Panc1 (cell line): ENCODE measurements at regions not wholly inside any gene's neighbourhood (a gene's known extent, or its start where the extent isn't known, plus 50 kb on each side); places are given as distances from the start of the nearest gene placed in this dataset.

Experiments
- CTCF ChIP-seq: fragments of 450-650 bp; IDR thresholded peaks from 2 replicates; pipeline ENCODE4 v1.5.1; 2017; ENCODE audit warnings: mild to moderate bottlenecking
- POLR2AphosphoS5 ChIP-seq: IDR thresholded peaks from 2 replicates; pipeline ENCODE4 v1.6.1; 2012; ENCODE audit warnings: mild to moderate bottlenecking, low read depth, low read length, moderate library complexity
- TF ChIP-seq, protein P1 (sequence below), 2 experiments: IDR thresholded peaks; 2 replicates each; pipeline ENCODE4 v1.6.1; 2011 to 2012; ENCODE audit warnings: low read depth in 2 of 2, control low read depth in 1 of 2, low read length in 1 of 2, mild to moderate bottlenecking in 1 of 2, moderate library complexity in 1 of 2; ENCODE audit not compliant: insufficient read depth in 1 of 2

DNA sequence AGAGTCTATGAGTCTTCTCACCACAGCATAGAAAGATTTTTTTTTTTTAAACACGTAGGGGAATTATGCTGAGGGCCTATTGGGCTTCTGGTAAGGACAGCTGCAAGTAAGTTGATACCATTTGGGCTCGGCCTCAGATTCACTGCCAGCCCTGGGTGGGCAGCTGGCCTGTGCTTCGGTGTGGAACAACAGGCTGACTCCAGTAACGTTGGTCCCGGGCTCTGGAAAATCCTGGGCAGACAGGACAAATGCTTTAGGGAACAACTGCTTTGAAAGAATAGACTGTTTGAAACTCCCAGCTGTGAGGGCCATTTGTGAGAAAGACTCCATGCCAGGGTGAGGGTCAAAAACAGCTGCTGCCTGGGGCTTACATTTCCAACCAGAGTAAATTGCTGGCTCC, 366.5 kb downstream of the QKI start:
- TF ChIP-seq CTCF (no peak), POLR2AphosphoS5 (no peak)
- TF ChIP-seq, protein P1, sequence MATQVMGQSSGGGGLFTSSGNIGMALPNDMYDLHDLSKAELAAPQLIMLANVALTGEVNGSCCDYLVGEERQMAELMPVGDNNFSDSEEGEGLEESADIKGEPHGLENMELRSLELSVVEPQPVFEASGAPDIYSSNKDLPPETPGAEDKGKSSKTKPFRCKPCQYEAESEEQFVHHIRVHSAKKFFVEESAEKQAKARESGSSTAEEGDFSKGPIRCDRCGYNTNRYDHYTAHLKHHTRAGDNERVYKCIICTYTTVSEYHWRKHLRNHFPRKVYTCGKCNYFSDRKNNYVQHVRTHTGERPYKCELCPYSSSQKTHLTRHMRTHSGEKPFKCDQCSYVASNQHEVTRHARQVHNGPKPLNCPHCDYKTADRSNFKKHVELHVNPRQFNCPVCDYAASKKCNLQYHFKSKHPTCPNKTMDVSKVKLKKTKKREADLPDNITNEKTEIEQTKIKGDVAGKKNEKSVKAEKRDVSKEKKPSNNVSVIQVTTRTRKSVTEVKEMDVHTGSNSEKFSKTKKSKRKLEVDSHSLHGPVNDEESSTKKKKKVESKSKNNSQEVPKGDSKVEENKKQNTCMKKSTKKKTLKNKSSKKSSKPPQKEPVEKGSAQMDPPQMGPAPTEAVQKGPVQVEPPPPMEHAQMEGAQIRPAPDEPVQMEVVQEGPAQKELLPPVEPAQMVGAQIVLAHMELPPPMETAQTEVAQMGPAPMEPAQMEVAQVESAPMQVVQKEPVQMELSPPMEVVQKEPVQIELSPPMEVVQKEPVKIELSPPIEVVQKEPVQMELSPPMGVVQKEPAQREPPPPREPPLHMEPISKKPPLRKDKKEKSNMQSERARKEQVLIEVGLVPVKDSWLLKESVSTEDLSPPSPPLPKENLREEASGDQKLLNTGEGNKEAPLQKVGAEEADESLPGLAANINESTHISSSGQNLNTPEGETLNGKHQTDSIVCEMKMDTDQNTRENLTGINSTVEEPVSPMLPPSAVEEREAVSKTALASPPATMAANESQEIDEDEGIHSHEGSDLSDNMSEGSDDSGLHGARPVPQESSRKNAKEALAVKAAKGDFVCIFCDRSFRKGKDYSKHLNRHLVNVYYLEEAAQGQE (IDR thresholded peaks at IDR 0.05; ENCODE audit: insufficient read depth in 1 of 2, low read depth in 2 of 2, low read length in 1 of 2): no peak
